ENCODE measurements at regions not wholly inside any gene's neighbourhood (a gene's known extent, or its start where the extent isn't known, plus 50 kb on each side); places are given as distances from the start of the nearest gene placed in this dataset.
"Not testable (repeated sequence)": the region's sequence is repeated elsewhere in the genome, so short reads cannot be mapped to it uniquely, and the experiment has no call there.

DNA sequence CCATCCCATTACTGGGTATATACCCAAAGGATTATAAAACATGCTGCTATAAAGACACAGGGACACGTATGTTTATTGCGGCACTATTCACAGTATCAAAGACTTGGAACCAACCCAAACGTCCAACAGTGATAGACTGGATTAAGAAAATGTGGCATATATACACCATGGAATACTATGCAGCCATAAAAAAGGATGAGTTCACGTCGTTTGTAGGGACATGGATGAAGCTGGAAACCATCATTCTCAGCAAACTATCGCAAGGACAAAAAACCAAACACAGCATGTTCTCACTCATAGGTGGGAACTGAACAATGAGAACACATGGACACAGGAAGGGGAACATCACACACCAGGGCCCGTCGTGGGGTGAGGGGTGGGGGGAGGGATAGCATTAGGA is 106.1 kb downstream of the CHD1L start:
- not testable (repeated sequence) for H3K4me3 ChIP-seq (ENCODE audit: low read length in 2 of 2); H3K27ac ChIP-seq (ENCODE audit: low read depth in 1 of 2, low read length in 1 of 2); H3K36me3 ChIP-seq (ENCODE audit: control insufficient read depth in 2 of 2, insufficient read depth in 2 of 2, low read length in 1 of 2); H3K27me3 ChIP-seq (ENCODE audit: control insufficient read depth in 2 of 2, insufficient read depth in 1 of 2, low read length in 1 of 2); DNase-seq (ENCODE audit: low read depth in 6 of 9, low spot score in 9 of 9); H3K9me3 ChIP-seq (ENCODE audit: control insufficient read depth in 2 of 2, insufficient read depth in 1 of 2, low read length in 1 of 2); H3K4me1 ChIP-seq (ENCODE audit: control insufficient read depth in 2 of 2, insufficient read depth in 2 of 2, low read length in 2 of 2)
- 95% methylated on average over 8 of the region's 8 CpGs for WGBS

DNA sequence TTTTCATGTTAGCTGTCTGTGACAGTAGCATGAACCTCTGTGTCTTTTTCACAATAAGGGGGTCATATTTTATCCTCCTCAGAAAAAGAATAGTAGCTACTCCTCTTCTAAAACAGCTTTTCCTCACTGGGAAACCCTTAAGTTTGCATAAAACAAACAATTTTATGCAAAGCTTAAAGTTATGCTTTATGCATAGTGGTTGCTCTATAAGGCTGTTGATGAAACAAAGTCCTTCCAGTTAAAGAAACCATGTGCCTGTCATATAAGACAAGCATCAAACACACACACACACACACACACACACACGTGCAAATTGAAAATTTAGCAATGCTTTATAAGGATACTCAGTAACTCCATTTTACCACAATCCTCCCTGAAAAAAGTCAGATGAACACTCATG is 107.0 kb downstream of the CHD1L start:
- H3K27ac ChIP-seq (ENCODE audit: low read depth in 1 of 2, low read length in 1 of 2) = no peak overlapping the region
- 80% methylated on average over 1 of the region's 1 CpG for WGBS
- no peaks in the 10 kb centered on the region for H3K9me3 ChIP-seq (ENCODE audit: control insufficient read depth in 2 of 2, insufficient read depth in 1 of 2, low read length in 1 of 2)
- DNase-seq (ENCODE audit: low read depth in 6 of 9, low spot score in 9 of 9) = no peak
- no peak overlapping the region for H3K4me3 ChIP-seq (ENCODE audit: low read length in 2 of 2)
- H3K27me3 ChIP-seq (ENCODE audit: control insufficient read depth in 2 of 2, insufficient read depth in 1 of 2, low read length in 1 of 2) = no peaks in the 10 kb centered on the region
- no peaks in the 10 kb centered on the region for H3K36me3 ChIP-seq (ENCODE audit: control insufficient read depth in 2 of 2, insufficient read depth in 2 of 2, low read length in 1 of 2)
- no peaks in the 10 kb centered on the region for H3K4me1 ChIP-seq (ENCODE audit: control insufficient read depth in 2 of 2, insufficient read depth in 2 of 2, low read length in 2 of 2)

DNA sequence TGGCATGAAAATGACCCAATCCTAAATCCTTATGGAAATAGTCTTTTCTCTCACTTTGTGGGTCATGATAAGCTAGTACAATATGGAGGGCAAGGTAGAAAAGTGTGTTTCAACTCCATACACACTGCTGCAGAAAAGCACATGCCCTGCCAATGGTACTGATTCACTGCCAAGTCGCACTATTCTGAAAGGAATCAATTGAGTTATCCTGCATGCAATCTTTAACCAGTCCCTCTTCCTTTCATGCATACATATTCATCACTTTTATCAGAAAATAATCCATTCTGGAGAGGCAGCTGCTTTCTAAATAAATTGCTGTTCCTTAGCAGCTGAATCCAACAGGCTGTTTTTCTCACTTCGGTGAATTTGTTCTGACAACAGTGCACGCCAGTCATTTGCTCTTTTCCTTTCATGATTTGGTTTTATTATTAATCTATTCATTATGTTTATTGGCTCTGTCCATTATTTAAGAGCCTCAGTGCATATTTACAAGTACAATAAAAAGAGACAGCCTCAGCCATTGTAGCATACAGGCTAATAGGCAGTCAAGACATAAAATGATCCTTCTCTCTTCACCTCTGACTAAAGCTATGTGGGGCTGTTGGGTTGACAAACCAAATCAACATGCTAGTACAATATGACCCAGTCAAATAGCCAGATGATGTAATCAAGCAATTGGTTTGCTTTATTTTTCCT is 108.8 kb downstream of the CHD1L start:
- no peaks in the 10 kb centered on the region for H3K4me1 ChIP-seq (ENCODE audit: control insufficient read depth in 2 of 2, insufficient read depth in 2 of 2, low read length in 2 of 2)
- no peaks in the 10 kb centered on the region for H3K36me3 ChIP-seq (ENCODE audit: control insufficient read depth in 2 of 2, insufficient read depth in 2 of 2, low read length in 1 of 2)
- no peaks in the 10 kb centered on the region for H3K27me3 ChIP-seq (ENCODE audit: control insufficient read depth in 2 of 2, insufficient read depth in 1 of 2, low read length in 1 of 2)
- H3K4me3 ChIP-seq (ENCODE audit: low read length in 2 of 2) = no peak overlapping the region
- no peaks in the 10 kb centered on the region for H3K9me3 ChIP-seq (ENCODE audit: control insufficient read depth in 2 of 2, insufficient read depth in 1 of 2, low read length in 1 of 2)
- DNase-seq (ENCODE audit: low read depth in 6 of 9, low spot score in 9 of 9) = no peak
- 97% methylated on average over 3 of the region's 3 CpGs for WGBS
- no peak overlapping the region for H3K27ac ChIP-seq (ENCODE audit: low read depth in 1 of 2, low read length in 1 of 2)

DNA sequence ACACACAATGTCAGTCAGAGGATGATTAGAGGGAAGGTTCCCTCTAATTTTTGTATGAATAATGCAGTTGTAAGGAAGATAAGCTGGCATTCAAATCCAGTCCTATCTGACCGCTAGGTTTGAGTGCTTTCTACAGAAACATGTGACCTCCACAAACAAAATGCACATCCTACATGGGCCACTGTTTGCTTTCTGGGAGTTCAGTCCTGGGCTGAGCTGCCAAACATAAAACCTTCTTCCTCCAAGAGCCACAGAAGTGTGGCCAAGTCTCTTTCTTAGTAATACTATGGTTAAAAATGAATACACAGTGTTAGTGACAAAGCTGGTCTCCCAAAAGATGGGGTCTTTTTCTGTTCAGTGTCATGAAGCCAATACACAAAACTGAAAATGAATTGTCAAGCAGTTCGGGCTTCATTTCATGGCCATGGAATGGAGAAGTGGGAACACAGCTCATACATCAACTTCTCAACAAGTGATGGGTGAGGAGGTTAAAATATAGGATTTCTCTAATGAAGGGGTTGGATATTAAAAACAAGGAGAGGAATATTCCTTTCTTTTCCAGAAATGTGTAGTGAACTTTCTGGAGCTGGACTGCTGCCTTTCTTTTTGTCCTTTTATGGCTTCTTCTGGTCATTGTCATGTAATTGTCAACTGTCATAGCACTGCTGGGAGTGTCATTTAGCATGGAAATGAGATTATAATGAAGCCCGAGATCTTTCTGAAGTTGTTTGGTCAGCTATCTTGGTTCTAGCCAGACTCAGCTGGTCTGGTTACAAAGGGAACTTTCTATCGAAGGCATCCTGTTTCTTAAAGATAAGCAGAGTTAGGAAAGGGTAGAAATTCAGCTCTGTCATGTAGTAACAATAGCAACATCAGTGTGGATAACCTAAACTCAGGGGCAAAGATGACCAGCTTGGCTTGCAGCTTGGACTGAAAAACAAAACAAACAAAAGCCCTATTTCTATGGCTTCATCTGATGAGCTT is 135.1 kb downstream of the CHD1L start:
- 63% methylated on average over 4 of the region's 4 CpGs for WGBS
- no peak for DNase-seq (ENCODE audit: low read depth in 6 of 9, low spot score in 9 of 9)
- no peak overlapping the region for H3K4me3 ChIP-seq (ENCODE audit: low read length in 2 of 2)

DNA sequence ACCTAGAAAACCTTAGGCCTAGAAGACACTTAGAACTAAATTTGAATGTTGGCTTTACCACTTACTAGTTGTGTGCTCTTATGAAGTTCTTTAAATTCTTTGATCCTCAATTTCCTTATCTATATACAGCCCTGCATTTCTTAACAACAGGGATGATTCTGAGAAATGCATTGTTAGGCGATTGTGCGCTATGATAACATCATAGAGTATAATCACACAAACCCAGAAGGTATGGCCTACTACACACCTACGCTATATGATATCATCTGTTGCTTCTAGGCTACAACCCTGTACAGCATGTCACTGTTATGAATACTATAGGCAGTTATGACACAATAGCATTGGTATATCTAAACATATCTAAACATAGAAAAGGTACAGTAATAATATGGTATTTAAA is 137.4 kb downstream of the CHD1L start:
- no peaks in the 10 kb centered on the region for H3K4me1 ChIP-seq (ENCODE audit: control insufficient read depth in 2 of 2, insufficient read depth in 2 of 2, low read length in 2 of 2)

More for the DNA sequence above, 135.1 kb downstream of the CHD1L start:
- no peak overlapping the region for H3K27ac ChIP-seq (ENCODE audit: low read depth in 1 of 2, low read length in 1 of 2)
- no peaks in the 10 kb centered on the region for H3K36me3 ChIP-seq (ENCODE audit: control insufficient read depth in 2 of 2, insufficient read depth in 2 of 2, low read length in 1 of 2)
- H3K4me1 ChIP-seq (ENCODE audit: control insufficient read depth in 2 of 2, insufficient read depth in 2 of 2, low read length in 2 of 2) = no peaks in the 10 kb centered on the region
- H3K9me3 ChIP-seq (ENCODE audit: control insufficient read depth in 2 of 2, insufficient read depth in 1 of 2, low read length in 1 of 2) = no peaks in the 10 kb centered on the region
- H3K27me3 ChIP-seq (ENCODE audit: control insufficient read depth in 2 of 2, insufficient read depth in 1 of 2, low read length in 1 of 2) = no peaks in the 10 kb centered on the region

DNA sequence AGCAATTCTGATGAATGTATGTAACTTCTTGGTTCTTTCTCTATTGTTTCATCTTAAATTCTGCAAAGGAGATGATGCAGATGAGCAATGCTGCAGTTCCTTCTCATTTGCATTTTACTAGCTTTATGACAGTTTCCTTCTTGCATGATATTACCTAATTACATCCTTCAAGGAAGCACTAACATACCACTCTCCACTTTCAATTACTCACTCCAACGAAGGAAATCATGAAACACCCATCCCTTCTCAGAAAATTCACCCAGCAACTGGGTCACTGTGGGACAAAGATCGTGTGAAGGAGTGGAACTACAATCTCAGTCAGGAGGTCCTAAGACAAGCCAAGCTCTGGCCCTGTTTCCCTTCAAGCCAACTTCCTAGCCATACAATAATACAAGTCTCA is 142.3 kb downstream of the CHD1L start:
- no peak overlapping the region for H3K27ac ChIP-seq (ENCODE audit: low read depth in 1 of 2, low read length in 1 of 2)
- no peaks in the 10 kb centered on the region for H3K4me1 ChIP-seq (ENCODE audit: control insufficient read depth in 2 of 2, insufficient read depth in 2 of 2, low read length in 2 of 2)
- WGBS = 79% methylated on average over 2 of the region's 2 CpGs
- H3K27me3 ChIP-seq (ENCODE audit: control insufficient read depth in 2 of 2, insufficient read depth in 1 of 2, low read length in 1 of 2) = no peaks in the 10 kb centered on the region
- H3K36me3 ChIP-seq (ENCODE audit: control insufficient read depth in 2 of 2, insufficient read depth in 2 of 2, low read length in 1 of 2) = no peaks in the 10 kb centered on the region
- DNase-seq (ENCODE audit: low read depth in 6 of 9, low spot score in 9 of 9) = no peak
- H3K4me3 ChIP-seq (ENCODE audit: low read length in 2 of 2) = no peak overlapping the region
- H3K9me3 ChIP-seq (ENCODE audit: control insufficient read depth in 2 of 2, insufficient read depth in 1 of 2, low read length in 1 of 2) = no peaks in the 10 kb centered on the region

More for the DNA sequence above, 137.4 kb downstream of the CHD1L start:
- Histone ChIP-seq H3K9me3 (ENCODE audit: control insufficient read depth in 2 of 2, insufficient read depth in 1 of 2, low read length in 1 of 2) (no peaks in the 10 kb centered on the region), H3K27ac (ENCODE audit: low read depth in 1 of 2, low read length in 1 of 2) (no peak overlapping the region), H3K4me3 (ENCODE audit: low read length in 2 of 2) (no peak overlapping the region), H3K36me3 (ENCODE audit: control insufficient read depth in 2 of 2, insufficient read depth in 2 of 2, low read length in 1 of 2) (no peaks in the 10 kb centered on the region), H3K27me3 (ENCODE audit: control insufficient read depth in 2 of 2, insufficient read depth in 1 of 2, low read length in 1 of 2) (no peaks in the 10 kb centered on the region)
- 98% methylated on average over 3 of the region's 3 CpGs for WGBS
- no peak for DNase-seq (ENCODE audit: low read depth in 6 of 9, low spot score in 9 of 9)

DNA sequence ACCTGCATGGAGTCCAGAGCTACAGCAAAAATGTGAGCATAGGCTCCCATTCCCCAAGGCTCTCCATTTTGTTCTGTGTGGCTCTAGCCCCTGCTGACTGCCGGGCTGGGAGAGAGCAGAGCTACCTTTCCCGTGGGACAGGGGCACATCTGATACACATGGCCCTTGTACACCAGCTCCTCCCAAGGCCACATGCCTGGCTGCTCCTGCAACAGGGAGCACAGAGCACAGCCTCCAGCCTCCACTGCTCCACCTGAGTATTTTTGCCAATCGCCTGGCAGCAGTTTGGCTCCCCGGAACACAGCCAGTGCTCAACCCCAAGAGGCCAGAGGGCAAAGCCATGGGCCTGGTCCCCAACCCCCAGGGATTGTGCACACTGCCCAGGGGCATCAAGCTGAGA is 146.5 kb downstream of the CHD1L start:
- Histone ChIP-seq H3K27me3 (ENCODE audit: control insufficient read depth in 2 of 2, insufficient read depth in 1 of 2, low read length in 1 of 2) (no peaks in the 10 kb centered on the region), H3K27ac (ENCODE audit: low read depth in 1 of 2, low read length in 1 of 2) (no peak overlapping the region), H3K36me3 (ENCODE audit: control insufficient read depth in 2 of 2, insufficient read depth in 2 of 2, low read length in 1 of 2) (no peaks in the 10 kb centered on the region), H3K4me3 (ENCODE audit: low read length in 2 of 2) (no peak overlapping the region), H3K4me1 (ENCODE audit: control insufficient read depth in 2 of 2, insufficient read depth in 2 of 2, low read length in 2 of 2) (no peaks in the 10 kb centered on the region), H3K9me3 (ENCODE audit: control insufficient read depth in 2 of 2, insufficient read depth in 1 of 2, low read length in 1 of 2) (no peaks in the 10 kb centered on the region)
- no peak for DNase-seq (ENCODE audit: low read depth in 6 of 9, low spot score in 9 of 9)
- WGBS = 97% methylated on average over 4 of the region's 4 CpGs

DNA sequence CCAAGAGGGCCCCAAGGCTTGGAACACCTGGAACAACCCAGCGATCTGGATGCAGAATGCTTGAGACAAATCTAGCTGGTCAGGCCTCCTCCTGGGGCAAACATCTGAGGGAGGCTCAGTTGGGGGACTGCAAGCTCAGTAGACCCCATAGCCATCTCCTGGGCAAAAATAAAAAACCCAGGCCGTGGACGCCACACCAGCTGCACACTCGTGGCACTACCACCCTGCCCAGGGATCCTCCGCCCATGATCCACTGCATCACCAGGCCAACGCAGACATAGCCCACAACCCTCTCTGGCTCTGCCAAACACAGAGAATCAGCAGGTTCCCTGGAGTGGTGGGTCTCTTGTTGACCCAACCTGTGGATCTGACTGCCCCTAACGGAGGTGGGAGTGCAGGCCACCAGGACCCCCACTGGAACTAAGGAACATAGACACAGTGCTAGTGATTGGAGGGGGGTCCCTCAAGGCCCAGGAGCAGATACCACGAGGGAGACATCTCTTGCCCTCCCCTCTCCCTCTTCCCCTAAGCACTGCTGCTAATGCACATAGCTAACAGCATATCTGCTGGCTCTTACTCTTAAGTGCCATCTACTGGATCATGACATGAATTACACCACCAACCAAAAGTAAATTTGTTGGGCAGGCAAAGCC is 147.2 kb downstream of the CHD1L start:
- Histone ChIP-seq H3K9me3 (ENCODE audit: control insufficient read depth in 2 of 2, insufficient read depth in 1 of 2, low read length in 1 of 2) (no peaks in the 10 kb centered on the region), H3K27ac (ENCODE audit: low read depth in 1 of 2, low read length in 1 of 2) (no peak overlapping the region), H3K36me3 (ENCODE audit: control insufficient read depth in 2 of 2, insufficient read depth in 2 of 2, low read length in 1 of 2) (no peaks in the 10 kb centered on the region), H3K4me1 (ENCODE audit: control insufficient read depth in 2 of 2, insufficient read depth in 2 of 2, low read length in 2 of 2) (no peaks in the 10 kb centered on the region), H3K27me3 (ENCODE audit: control insufficient read depth in 2 of 2, insufficient read depth in 1 of 2, low read length in 1 of 2) (no peaks in the 10 kb centered on the region), H3K4me3 (ENCODE audit: low read length in 2 of 2) (no peak overlapping the region)
- DNase-seq (ENCODE audit: low read depth in 6 of 9, low spot score in 9 of 9) = peak in 5 of 9 donors; percentile 7 to 34 (median 15)
- 82% methylated on average over 8 of the region's 8 CpGs for WGBS

DNA sequence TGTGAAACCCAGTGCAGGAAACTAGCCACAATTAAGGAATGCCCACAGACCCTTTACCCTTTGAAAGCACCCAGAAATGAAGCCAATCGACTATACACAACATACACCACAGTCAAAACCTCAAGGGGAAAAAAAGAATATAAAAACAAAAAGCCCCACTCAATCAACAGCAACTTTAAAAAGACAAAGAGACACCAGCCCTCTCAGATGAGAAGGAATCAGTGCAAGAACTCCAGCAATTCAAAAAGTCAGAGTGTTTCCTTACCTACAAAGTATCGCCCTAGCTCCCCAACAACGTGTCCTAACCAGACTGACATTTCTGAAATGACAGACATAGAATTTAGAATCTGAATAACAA is 147.7 kb downstream of the CHD1L start:
- Histone ChIP-seq H3K4me3 (ENCODE audit: low read length in 2 of 2) (no peak overlapping the region), H3K4me1 (ENCODE audit: control insufficient read depth in 2 of 2, insufficient read depth in 2 of 2, low read length in 2 of 2) (no peaks in the 10 kb centered on the region), H3K9me3 (ENCODE audit: control insufficient read depth in 2 of 2, insufficient read depth in 1 of 2, low read length in 1 of 2) (no peaks in the 10 kb centered on the region), H3K27ac (ENCODE audit: low read depth in 1 of 2, low read length in 1 of 2) (no peak overlapping the region), H3K27me3 (ENCODE audit: control insufficient read depth in 2 of 2, insufficient read depth in 1 of 2, low read length in 1 of 2) (no peaks in the 10 kb centered on the region), H3K36me3 (ENCODE audit: control insufficient read depth in 2 of 2, insufficient read depth in 2 of 2, low read length in 1 of 2) (no peaks in the 10 kb centered on the region)
- WGBS = 33% methylated on average over 3 of the region's 3 CpGs
- DNase-seq (ENCODE audit: low read depth in 6 of 9, low spot score in 9 of 9) = no peak
